NCI-H2081 treated with DMSO at 0.1 percent for 48 hours (cell line): ENCODE measurements at regions not wholly inside any gene's neighbourhood (a gene's known extent, or its start where the extent isn't known, plus 50 kb on each side); places are given as distances from the start of the nearest gene placed in this dataset.

Experiments
- DNase-seq: peaks from one replicate; lab custom pipeline; 2025; lab: John Stamatoyannopoulos, UW

DNA sequence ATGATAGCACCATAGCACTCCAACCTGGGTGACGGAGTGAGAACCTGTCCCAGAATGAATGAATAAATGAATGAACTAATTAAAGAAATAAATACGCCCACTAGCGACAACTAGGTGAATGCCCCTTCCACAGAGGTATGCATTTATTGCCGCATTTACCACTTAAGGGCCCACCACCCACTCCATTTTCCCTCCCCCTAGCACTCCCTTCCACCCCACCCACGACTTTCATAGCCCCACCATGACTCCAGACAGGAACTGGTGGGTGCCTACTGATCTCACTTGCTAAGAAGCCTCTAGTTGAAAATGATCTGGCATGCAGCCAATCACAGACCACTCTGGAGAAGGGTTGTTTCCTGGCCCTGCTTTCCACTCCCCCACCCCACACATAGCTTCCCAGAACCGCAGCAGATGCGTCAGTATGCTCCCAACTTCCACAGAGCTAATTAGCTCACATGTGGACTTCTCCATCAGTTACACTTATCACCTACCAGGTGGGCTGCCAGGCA lies 167.6 kb downstream of the WT1 start:
- DNase-seq = no peak

GRCh38 chr11:32273931-32274330 lies 161.4 kb downstream of the WT1 start:
- DNase-seq = no peak

- no peak for DNase-seq
These were observed 155.7 kb downstream of the WT1 start for GRCh38 chr11:32279672-32280071.

GRCh38 chr11:32280339-32280738 lies 155.0 kb downstream of the WT1 start:
- no peak for DNase-seq

- no peak for DNase-seq
These were observed 147.1 kb downstream of the WT1 start for GRCh38 chr11:32288276-32288675.

DNA sequence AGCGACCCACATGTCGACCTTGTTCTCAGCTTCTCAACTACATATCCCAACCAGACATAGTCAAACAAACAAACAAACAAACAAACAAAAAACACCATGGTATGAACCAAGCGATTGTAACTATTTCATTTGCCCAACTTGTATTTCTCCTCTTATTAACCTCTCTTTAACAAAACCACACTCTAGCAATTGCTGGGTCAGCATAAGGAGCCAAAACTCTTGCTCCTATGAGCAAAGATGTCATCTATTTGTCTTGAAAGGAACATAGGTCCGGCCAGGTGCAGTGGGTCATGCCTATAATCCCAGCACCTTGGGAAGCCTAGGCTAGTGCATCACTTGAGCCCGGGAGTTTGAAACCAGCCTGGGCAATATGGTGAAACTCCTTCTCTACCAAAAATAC lies 145.6 kb downstream of the WT1 start:
- DNase-seq = no peak

- DNase-seq = no peak
These were observed 144.6 kb downstream of the WT1 start for GRCh38 chr11:32290783-32291182.

- peak; percentile 57 for DNase-seq
These were observed 137.7 kb downstream of the WT1 start for GRCh38 chr11:32297611-32298011.

DNA sequence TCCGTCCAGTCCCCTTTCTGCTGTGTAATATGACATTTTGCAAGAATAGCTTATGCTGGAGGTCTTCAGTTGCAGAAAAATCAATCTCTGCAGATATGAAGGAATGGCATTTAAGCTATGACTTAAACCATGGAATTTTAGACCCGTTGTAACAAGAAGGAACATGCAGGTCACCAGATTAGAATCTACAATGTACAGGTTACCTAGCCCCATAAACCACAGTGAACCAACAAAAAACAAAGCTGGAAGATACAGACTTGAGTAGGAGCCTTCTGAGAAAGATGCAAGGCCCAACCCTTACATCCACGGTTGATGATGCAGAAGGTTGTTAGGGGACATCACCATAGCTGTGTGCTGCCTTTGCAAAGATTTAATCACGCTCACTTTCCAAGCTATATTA lies 132.5 kb downstream of the WT1 start:
- DNase-seq = no peak

DNA sequence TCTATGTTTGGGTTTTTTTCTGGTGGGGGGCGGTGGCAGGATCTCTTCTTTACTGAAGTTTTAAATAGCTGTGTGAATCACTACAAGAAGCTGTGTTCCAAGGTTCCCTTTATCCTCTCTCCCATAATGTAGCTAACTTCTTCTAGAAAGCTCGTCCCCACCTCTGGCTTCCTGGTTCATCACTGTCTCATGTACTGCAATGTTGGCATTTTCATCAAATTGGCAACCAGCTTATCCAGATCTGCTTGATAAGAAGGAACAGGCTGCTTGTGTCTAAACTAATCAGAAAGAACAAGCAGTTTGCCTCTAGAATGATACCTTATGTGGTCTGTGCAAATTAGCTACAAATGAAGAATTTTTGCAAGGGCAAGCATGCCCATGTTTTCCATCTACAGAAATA lies 130.8 kb downstream of the WT1 start:
- DNase-seq = no peak

DNA sequence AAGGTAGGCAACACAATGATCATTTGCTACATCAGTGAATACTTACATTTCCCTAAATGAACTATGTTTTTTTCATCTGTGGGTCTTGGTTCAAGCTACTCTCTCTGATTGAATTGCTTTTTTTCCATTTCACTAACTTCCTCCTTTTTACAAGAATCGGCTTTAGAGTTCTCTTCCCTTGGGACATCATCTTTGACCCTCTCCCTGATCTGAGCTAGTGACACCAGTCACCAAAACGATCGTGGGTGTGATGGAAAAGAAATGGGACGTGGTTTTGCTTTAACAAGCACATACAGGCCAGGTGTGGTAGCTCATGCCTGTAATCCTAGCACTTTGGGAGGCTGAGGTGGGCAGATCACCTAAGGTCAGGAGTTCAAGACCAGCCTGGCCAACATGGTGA lies 129.9 kb downstream of the WT1 start:
- no peak for DNase-seq

- DNase-seq = no peak
These were observed 127.9 kb downstream of the WT1 start for GRCh38 chr11:32307471-32307870.

DNA sequence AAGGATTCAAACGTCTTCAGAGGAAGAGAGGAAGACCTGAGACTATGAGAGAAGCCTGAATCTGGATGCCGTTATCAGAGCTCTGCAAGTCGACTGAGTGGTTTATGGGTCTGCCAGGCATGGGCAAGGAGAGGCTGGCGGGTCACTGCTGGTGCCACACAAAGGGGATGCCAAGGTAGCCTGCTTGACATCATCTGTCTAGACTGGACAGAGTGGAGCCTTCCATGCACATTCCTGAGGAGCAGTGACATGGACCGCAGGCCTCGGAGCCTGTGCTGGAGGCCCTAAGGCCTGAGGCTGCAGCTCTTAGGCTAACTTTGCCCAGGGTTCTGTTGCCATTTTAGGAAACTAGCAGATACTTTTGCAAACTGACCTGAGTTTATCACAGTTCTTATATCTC lies 127.4 kb downstream of the WT1 start:
- no peak for DNase-seq

GRCh38 chr11:32309530-32310213 lies 125.7 kb downstream of the WT1 start:
- DNase-seq = no peak

GRCh38 chr11:32310214-32310601 lies 125.1 kb downstream of the WT1 start:
- DNase-seq = no peak

- DNase-seq = no peak
These were observed 123.8 kb downstream of the WT1 start for GRCh38 chr11:32311346-32312065.

DNA sequence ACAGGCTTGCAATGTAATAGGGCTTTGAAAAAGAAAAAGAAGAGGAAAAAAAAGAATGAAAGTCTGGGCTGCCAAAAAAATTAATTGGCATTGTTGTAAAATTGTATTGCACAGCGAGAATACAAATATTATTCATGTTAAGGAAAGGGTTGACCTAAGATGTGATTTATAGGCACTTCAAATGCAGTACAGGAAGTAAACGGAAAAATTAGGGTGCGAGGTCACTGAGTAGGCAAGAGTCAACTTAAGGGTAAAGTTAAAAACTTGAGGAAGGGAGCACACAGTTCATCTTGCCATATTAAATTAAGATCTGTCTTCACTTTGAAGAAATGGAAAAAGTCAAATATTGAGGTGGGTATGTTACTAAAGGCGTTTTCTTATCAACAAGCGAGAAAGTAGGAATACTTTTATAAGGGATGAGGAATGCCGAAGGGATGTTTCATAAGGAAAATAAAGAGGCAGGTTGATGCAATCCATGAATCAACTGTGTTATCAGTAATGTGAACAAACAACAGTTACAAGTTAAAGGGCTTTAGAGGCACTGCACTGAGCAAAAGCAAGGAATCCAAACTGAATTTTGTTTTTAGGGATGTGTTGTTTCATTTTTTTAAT lies 123.0 kb downstream of the WT1 start:
- no peak for DNase-seq

GRCh38 chr11:32312865-32313403 lies 122.4 kb downstream of the WT1 start:
- no peak for DNase-seq

DNA sequence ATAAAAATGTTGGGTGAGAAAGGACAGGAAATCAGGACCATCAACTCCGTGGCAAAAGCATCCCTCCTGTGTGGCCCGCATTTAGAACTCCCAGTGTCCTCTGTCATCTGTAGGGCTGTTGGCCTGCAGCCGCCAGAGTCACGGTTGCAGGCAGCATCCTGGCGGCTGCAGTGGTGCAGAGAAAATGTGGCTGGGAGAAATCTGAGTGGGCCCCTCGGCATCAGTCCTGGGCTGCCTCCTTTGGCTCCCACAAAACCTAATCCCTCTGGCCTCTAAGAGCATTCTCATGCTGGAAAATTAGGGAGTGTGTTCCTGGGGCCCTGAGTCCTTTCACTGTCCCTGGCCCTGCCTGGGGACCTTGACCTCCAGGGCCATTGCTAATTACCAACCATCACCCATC lies 121.9 kb downstream of the WT1 start:
- DNase-seq = no peak

- DNase-seq = no peak
These were observed 120.2 kb downstream of the WT1 start for GRCh38 chr11:32315121-32315520.

DNA sequence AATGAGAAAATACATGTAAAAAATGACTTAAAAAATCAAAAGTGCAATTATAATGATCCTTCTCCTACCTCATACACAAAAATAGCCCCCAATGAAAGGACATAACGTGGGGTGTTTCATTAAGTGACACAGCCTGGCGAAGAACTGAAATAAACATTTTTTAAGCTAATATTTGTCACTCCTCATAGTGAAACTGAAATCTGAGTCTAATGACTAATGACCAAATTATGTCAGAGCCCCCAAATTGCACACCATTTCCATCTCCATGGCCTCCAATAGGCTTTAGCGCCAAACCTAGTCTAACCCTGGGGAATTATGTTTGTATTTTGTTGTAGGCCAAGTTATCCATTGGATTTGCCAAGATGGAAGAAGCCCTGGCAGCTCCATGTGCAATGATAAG lies 119.1 kb downstream of the WT1 start:
- DNase-seq = no peak

- no peak for DNase-seq
These were observed 118.3 kb downstream of the WT1 start for GRCh38 chr11:32316858-32317642.
